ENCODE measurements at regions not wholly inside any gene's neighbourhood (a gene's known extent, or its start where the extent isn't known, plus 50 kb on each side); places are given as distances from the start of the nearest gene placed in this dataset.

DNA sequence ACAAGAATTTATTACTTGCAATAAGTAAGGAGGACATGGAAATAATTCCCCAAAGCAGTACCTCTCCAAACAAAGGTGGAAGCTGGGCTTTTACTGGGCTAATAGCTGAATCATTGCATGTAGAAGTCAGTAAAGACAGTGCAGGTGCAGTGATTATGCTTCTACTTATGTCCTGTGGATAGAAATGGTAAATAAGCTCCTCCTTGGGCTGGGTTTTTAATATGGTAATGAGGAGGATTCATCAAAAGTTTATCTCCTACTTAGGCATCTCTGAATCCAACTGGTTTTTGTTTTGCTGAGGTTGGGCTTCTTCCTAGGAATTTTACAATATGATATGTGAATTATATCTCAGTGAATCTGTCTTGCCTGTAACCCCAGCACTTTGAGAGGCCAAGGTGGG is 297.4 kb upstream of the MC4R start:
- no TSS peak for BruUV-seq (replicated peaks)
- Mint-ChIP-seq H3K27ac (ENCODE audit: unreplicated experiment) (no peak overlapping the region), H3K36me3 (ENCODE audit: insufficient read depth, unreplicated experiment) (no peaks in the 10 kb centered on the region), H3K27me3 (ENCODE audit: insufficient read depth, unreplicated experiment) (no peaks in the 10 kb centered on the region), H3K4me3 (ENCODE audit: unreplicated experiment) (no peak overlapping the region), H3K9me3 (ENCODE audit: unreplicated experiment) (no peaks in the 10 kb centered on the region), H3K4me1 (ENCODE audit: low read depth, unreplicated experiment) (no peaks in the 10 kb centered on the region)
- H3K4me1 ChIP-seq, result no peaks in the 10 kb centered on the region
- no peaks in the 10 kb centered on the region for H3K27me3 ChIP-seq (replicated peaks; ENCODE audit: control insufficient read depth, insufficient read depth, low read length)
- no peaks in the 10 kb centered on the region for H3K36me3 ChIP-seq (ENCODE audit: control insufficient read depth, insufficient read depth, low read length)
- TF ChIP-seq, protein P1, sequence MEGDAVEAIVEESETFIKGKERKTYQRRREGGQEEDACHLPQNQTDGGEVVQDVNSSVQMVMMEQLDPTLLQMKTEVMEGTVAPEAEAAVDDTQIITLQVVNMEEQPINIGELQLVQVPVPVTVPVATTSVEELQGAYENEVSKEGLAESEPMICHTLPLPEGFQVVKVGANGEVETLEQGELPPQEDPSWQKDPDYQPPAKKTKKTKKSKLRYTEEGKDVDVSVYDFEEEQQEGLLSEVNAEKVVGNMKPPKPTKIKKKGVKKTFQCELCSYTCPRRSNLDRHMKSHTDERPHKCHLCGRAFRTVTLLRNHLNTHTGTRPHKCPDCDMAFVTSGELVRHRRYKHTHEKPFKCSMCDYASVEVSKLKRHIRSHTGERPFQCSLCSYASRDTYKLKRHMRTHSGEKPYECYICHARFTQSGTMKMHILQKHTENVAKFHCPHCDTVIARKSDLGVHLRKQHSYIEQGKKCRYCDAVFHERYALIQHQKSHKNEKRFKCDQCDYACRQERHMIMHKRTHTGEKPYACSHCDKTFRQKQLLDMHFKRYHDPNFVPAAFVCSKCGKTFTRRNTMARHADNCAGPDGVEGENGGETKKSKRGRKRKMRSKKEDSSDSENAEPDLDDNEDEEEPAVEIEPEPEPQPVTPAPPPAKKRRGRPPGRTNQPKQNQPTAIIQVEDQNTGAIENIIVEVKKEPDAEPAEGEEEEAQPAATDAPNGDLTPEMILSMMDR (IDR thresholded peaks at IDR 0.05; ENCODE audit: insufficient read depth in 1 of 2, low read depth in 1 of 2, low read length in 1 of 2, severe bottlenecking in 1 of 2, unreplicated experiment in 1 of 2), result no peak
- ChIA-PET CTCF (no interaction called here), POLR2A (no interaction called here)
- intact Hi-C loops (cut with micrococcal nuclease; ENCODE audit: unreplicated experiment), result no loop called here
- H3K4me3 ChIP-seq (ENCODE audit: low read depth, low read length), result no peak overlapping the region
- H3K9me3 ChIP-seq, result no peaks in the 10 kb centered on the region
- no peak for DNase-seq

DNA sequence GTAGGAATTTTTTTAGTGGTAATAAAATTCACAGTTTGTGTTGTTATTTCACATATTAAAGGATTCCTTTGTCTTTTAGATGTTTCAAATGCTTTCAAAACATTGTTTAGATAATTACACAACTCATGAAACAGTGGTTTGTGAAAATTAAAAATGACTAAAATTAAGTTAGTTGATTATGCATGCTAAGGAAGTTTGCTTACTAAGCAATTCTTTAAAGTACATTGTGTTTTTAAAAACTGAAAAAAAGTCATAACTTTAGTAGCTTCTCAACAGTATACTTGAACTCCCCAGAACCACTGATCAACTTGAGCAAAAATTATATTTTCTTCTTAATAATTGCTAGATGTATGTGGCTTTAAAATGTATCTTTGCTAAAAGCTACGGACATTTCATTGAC is 298.4 kb upstream of the MC4R start:
- no peaks in the 10 kb centered on the region for H3K9me3 Mint-ChIP-seq (ENCODE audit: unreplicated experiment)
- H3K27ac Mint-ChIP-seq (ENCODE audit: unreplicated experiment), result no peak overlapping the region
- POLR2A ChIA-PET, result no interaction called here
- TF ChIP-seq, protein P1 (IDR thresholded peaks at IDR 0.05; ENCODE audit: insufficient read depth in 1 of 2, low read depth in 1 of 2, low read length in 1 of 2, severe bottlenecking in 1 of 2, unreplicated experiment in 1 of 2), result no peak
- no peak overlapping the region for H3K4me3 Mint-ChIP-seq (ENCODE audit: unreplicated experiment)
- Histone ChIP-seq H3K27me3 (replicated peaks; ENCODE audit: control insufficient read depth, insufficient read depth, low read length) (no peaks in the 10 kb centered on the region), H3K36me3 (ENCODE audit: control insufficient read depth, insufficient read depth, low read length) (no peaks in the 10 kb centered on the region), H3K4me3 (ENCODE audit: low read depth, low read length) (no peak overlapping the region), H3K9me3 (no peaks in the 10 kb centered on the region), H3K4me1 (no peaks in the 10 kb centered on the region)
- BruUV-seq (replicated peaks), result no TSS peak
- intact Hi-C loops (cut with micrococcal nuclease; ENCODE audit: unreplicated experiment), result no loop called here
- no peaks in the 10 kb centered on the region for H3K4me1 Mint-ChIP-seq (ENCODE audit: low read depth, unreplicated experiment)
- no peak for DNase-seq
- no peaks in the 10 kb centered on the region for H3K27me3 Mint-ChIP-seq (ENCODE audit: insufficient read depth, unreplicated experiment)
- CTCF ChIA-PET, result no interaction called here
- no peaks in the 10 kb centered on the region for H3K36me3 Mint-ChIP-seq (ENCODE audit: insufficient read depth, unreplicated experiment)

DNA sequence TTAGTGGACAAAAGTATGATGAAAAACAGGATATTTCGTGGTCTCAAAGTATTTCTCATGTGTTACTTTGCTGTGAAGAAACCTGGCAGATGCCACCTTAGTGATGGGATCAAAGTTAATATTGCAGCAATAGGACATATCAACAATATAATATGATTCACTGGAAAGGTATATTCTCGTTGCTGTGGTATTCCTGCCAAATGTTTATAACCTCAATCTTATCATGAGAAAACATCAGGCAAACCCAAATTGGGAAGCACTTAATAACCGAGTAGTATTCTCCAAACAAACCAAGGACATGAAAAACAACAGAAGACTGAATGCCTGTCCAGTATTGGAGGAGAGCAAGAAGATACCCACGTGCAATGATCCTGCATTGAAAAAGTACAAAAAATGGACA is 302.6 kb upstream of the MC4R start:
- CTCF ChIA-PET, result no interaction called here
- TF ChIP-seq, protein P1 (IDR thresholded peaks at IDR 0.05; ENCODE audit: insufficient read depth in 1 of 2, low read depth in 1 of 2, low read length in 1 of 2, severe bottlenecking in 1 of 2, unreplicated experiment in 1 of 2), result no peak
- intact Hi-C loops (cut with micrococcal nuclease; ENCODE audit: unreplicated experiment), result no loop called here
- no peaks in the 10 kb centered on the region for H3K4me1 Mint-ChIP-seq (ENCODE audit: low read depth, unreplicated experiment)
- POLR2A ChIA-PET, result no interaction called here
- no peak overlapping the region for H3K27ac Mint-ChIP-seq (ENCODE audit: unreplicated experiment)
- no peaks in the 10 kb centered on the region for H3K36me3 Mint-ChIP-seq (ENCODE audit: insufficient read depth, unreplicated experiment)
- H3K9me3 Mint-ChIP-seq (ENCODE audit: unreplicated experiment), result no peaks in the 10 kb centered on the region
- Histone ChIP-seq H3K9me3 (no peaks in the 10 kb centered on the region), H3K27me3 (replicated peaks; ENCODE audit: control insufficient read depth, insufficient read depth, low read length) (no peaks in the 10 kb centered on the region), H3K36me3 (ENCODE audit: control insufficient read depth, insufficient read depth, low read length) (no peaks in the 10 kb centered on the region), H3K4me3 (ENCODE audit: low read depth, low read length) (no peak overlapping the region), H3K4me1 (no peaks in the 10 kb centered on the region)
- DNase-seq, result no peak
- no peaks in the 10 kb centered on the region for H3K27me3 Mint-ChIP-seq (ENCODE audit: insufficient read depth, unreplicated experiment)
- H3K4me3 Mint-ChIP-seq (ENCODE audit: unreplicated experiment), result no peak overlapping the region
- BruUV-seq (replicated peaks), result no TSS peak

Measured in Caco-2 (cell line).